GM21825 (cell line): ENCODE measurements at regions not wholly inside any gene's neighbourhood (a gene's known extent, or its start where the extent isn't known, plus 50 kb on each side); places are given as distances from the start of the nearest gene placed in this dataset.
"Not testable (repeated sequence)": the region's sequence is repeated elsewhere in the genome, so short reads cannot be mapped to it uniquely, and the experiment has no call there.

ENCODE experiments used
- ATAC-seq: cut with Tn5 transposase; IDR thresholded peaks from one replicate; pipeline ENCODE4 v1.9.1; 2021; ENCODE audit warnings: mild to moderate bottlenecking, moderate library complexity; ENCODE audit not compliant: unreplicated experiment

DNA sequence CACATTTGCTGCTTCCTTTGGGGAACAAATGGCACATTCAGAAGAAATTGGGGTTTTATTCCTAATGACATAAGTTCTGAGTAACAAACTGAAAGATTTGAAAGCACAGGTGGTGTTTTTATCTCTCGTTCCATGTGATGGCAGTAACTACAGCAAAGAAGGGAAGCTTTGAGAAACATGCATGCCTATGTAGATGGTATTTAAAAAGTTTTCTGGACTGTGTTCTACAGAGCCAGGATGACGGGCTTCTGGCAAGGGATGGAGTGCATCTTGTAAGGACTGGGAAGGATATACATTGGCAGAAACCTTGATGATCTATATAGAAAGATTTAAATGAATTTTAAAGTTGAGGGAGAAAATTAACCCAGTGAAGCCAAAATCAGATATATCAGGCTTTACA is 362.2 kb upstream of the ROPN1 start:
- no peak for ATAC-seq

DNA sequence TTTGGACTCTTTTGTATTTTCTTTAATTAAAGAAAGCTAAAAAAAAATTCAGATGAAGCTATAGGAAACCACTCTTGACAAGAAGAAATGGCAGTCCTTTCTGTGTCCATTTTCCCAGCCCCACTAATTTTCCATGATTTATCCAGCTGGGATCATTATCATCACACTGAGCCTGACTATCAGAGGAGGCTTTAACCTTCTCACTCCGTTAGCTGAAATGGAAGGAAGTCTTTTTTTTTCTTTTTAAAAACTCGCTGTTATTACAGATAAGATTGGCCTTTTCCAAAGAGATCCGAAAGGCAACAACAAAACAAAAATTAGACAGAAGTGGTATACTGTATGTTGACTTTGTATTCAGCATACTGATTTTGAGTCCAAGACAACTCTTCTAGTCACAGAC is 366.2 kb upstream of the ROPN1 start:
- ATAC-seq = no peak

- no peak for ATAC-seq
Observed at GRCh38 chr3:124360155-124360554, 368.2 kb upstream of the ROPN1 start.

- no peak for ATAC-seq
Observed at GRCh38 chr3:124360563-124360962, 368.6 kb upstream of the ROPN1 start.

- no peak for ATAC-seq
Observed at GRCh38 chr3:124361566-124361965, 368.7 kb upstream of the UMPS start.

GRCh38 chr3:124362455-124362854 is 367.8 kb upstream of the UMPS start:
- no peak for ATAC-seq

GRCh38 chr3:124363476-124363875 is 366.8 kb upstream of the UMPS start:
- no peak for ATAC-seq

DNA sequence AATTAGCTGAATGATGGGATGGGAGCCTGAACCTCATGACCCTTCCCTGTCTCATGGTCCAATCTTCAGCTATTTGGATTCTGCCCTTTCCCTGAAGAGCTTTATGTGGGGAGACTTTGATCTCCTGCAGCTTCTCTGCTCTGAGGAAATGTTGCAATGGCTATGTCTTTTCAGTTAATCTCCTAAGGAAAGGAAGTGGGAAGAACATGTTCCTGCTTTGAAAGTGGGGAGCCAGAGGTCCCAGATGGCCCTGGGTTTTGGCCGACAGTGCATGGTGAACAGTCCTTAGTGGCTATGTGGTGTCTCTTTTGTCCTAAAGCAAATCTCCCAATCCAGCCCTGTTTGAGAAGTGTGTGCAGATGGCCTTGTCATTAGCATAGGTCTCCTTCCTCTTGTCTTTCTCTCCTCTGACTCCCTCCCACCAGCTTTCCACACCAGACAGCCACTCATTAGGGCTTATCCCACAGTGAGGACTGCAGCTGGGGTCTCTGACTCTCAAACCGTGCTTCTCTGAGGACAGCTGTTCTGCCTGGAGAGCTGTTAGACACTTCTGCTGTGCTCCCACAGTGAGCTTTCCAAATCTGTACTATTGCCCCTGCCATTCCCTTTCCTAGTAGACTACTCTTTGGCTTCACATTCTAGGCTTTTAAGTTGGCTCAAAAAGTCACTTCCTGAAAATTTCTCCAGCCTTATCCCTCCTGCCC is 365.8 kb upstream of the UMPS start:
- no peak for ATAC-seq

- not testable (repeated sequence) for ATAC-seq
Observed at GRCh38 chr3:124366655-124367054, 363.6 kb upstream of the UMPS start.

DNA sequence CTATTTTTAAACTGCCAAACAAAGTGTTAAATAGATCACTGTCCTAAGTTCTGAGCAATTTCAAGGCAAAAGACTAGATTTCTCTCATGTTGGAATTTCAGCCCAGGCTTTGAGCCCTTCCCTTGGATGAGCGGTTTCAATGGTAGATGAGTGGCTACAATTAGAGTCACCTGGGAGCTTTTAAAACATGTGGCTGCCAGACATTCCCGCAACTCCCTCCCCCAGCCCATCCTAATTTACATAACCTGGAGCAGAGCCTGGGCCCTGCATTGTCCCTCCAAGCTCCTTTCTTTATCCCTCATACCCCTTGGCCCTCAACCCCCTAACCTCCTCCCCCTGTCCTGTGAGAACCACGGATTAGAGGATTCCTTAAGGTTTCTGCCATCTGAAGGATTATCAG is 357.5 kb upstream of the UMPS start:
- ATAC-seq = no peak

DNA sequence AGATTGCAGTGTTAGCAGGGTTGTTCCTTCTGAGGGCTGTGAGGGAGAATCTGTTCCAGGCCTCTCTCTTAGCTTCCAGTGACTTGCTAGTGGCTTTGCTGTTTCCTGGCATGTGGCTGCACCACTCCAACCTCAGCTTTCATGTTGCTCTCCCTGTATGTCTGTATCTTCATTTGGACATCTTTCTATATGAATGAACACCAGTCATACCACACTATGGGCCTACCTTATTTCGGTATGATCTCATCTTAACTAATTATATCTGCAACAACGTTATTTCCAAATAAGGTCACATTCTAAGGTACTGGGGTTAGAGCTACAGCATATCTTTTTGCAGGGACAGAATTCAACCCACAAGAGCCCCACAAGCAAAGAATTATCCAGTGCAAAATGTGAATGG is 356.7 kb upstream of the UMPS start:
- ATAC-seq = no peak

GRCh38 chr3:124374583-124374982 is 355.7 kb upstream of the UMPS start:
- no peak for ATAC-seq

GRCh38 chr3:124381575-124382333 is 348.5 kb upstream of the UMPS start:
- ATAC-seq = no peak

GRCh38 chr3:124383051-124383450 is 347.2 kb upstream of the UMPS start:
- ATAC-seq = no peak

- ATAC-seq = no peak
Observed at GRCh38 chr3:124383846-124384466, 346.3 kb upstream of the UMPS start.

DNA sequence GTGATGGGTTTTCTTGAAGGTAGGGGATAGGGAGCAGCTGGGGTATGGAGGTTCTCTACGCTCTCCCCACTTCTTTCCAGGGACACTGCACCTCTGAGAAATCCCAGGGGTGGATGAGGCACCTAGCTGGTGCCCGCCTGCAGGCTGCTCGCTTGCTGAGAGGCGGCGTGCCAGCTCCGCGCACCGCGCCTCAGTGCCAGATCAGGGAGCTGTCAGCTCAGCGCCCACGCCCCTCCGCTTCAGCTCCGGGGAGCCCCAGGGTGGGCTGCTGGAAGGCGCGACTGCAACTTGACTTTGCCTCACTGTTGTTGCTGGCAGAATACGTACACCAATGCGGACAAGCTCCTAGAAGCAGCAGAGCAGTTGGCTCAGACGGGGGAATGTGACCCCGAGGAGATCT is 345.7 kb upstream of the UMPS start:
- no peak for ATAC-seq

- no peak for ATAC-seq
Observed at GRCh38 chr3:124385996-124386395, 344.3 kb upstream of the UMPS start.

- no peak for ATAC-seq
Observed at GRCh38 chr3:124386996-124387595, 343.2 kb upstream of the UMPS start.

GRCh38 chr3:124391774-124392173 is 338.5 kb upstream of the UMPS start:
- ATAC-seq = no peak

GRCh38 chr3:124393340-124393739 is 336.9 kb upstream of the UMPS start:
- no peak for ATAC-seq

DNA sequence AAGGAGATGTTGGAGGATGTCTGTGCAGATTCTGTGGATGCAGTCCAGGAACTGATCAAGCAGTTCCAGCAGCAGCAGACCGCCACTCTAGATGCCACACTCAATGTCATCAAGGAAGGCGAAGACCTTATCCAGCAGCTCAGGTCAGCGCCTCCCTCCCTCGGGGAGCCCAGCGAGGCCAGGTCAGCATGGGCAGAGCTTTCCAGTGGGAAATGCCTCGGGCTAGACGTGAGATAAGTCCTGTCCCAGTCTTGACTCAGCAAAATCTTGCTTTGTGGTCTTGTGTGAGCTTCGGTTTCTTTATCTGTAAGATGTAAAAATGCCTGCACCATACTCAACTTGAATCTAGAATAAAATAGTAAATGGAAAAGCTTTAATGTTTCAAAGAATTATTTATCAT is 335.1 kb upstream of the UMPS start:
- ATAC-seq = no peak
